ENCODE measurements at regions not wholly inside any gene's neighbourhood (a gene's known extent, or its start where the extent isn't known, plus 50 kb on each side); places are given as distances from the start of the nearest gene placed in this dataset.

Small RNA genes lying in the stretch of these regions (small RNA-seq; reads per million reads assigned to genes)
- 0 to 0.05 reads per million in 2 experiments for gene RNA5SP117

Data from SK-MEL-5 (cell line).